HEK293 (cell line): ENCODE measurements at regions not wholly inside any gene's neighbourhood (a gene's known extent, or its start where the extent isn't known, plus 50 kb on each side); places are given as distances from the start of the nearest gene placed in this dataset.

Source experiments
- CTCF ChIA-PET: fragments of 350-600 bp; formaldehyde crosslinking; extraction: SDS; loops from one replicate; lab custom pipeline; 2021; ENCODE audit warnings: antibody characterized with exemption; lab: Yijun Ruan, JAX
- POLR2A ChIA-PET: fragments of 300-600 bp; formaldehyde crosslinking; extraction: SDS; loops from one replicate; lab custom pipeline; 2020; ENCODE audit warnings: antibody characterized with exemption, inconsistent platforms; lab: Yijun Ruan, JAX
- H3K27ac ChIP-seq: fragments of 200-500 bp; sonication (Bioruptor generic); 2 replicates; pipeline ENCODE4 v1.5.1; 2014; ENCODE audit warnings: low read depth, low read length, control low read depth, inconsistent platforms; ENCODE audit errors: extremely low read depth
- H3K36me3 ChIP-seq, 2 experiments: fragments of 200-500 bp in 1 of 2; sonication (Bioruptor generic) in 1 of 2; 1 replicate in 1 of 2; 2 replicates in 1 of 2; pipeline ENCODE4 v1.5.1; 2014 to 2017; ENCODE audit warnings: inconsistent platforms in 2 of 2, low read length in 2 of 2; ENCODE audit not compliant: control insufficient read depth in 2 of 2, insufficient read depth in 1 of 2
- H3K4me1 ChIP-seq: fragments of 200-500 bp; sonication (Bioruptor generic); 2 replicates; pipeline ENCODE4 v1.5.1; 2014; ENCODE audit warnings: mild to moderate bottlenecking, low read length, inconsistent platforms; ENCODE audit not compliant: control insufficient read depth, insufficient read depth
- H3K4me3 ChIP-seq: 2 replicates; pipeline ENCODE4 v1.5.1; 2011; ENCODE audit warnings: low read depth, mild to moderate bottlenecking, control low read depth, low read length, moderate library complexity
- H3K9me3 ChIP-seq: fragments of 200-500 bp; sonication (Bioruptor generic); 2 replicates; pipeline ENCODE4 v1.5.1; 2014; ENCODE audit warnings: low read depth, low read length, inconsistent platforms; ENCODE audit not compliant: control insufficient read depth, insufficient read depth
- ELK4 ChIP-seq: IDR thresholded peaks from 2 replicates; pipeline ENCODE4 v1.6.1; 2011; ENCODE audit warnings: mild to moderate bottlenecking, low read depth, low read length, borderline replicate concordance
- GLI2 ChIP-seq: fragments of 450-650 bp; formaldehyde crosslinking; IDR thresholded peaks from 2 replicates; pipeline ENCODE4; 2017; ENCODE audit warnings: missing biosample characterization, missing genetic modification characterization, low read depth, borderline replicate concordance
- MZF1 ChIP-seq: fragments of 450-650 bp; formaldehyde crosslinking; IDR thresholded peaks from 2 replicates; pipeline ENCODE4 v1.5.1; 2017; ENCODE audit warnings: missing biosample characterization, missing genetic modification characterization, borderline replicate concordance
- SETDB1 ChIP-seq: IDR thresholded peaks from one replicate; pipeline ENCODE4 v1.6.1; 2017; ENCODE audit warnings: mild to moderate bottlenecking, low read length, moderate library complexity, mixed read lengths; ENCODE audit not compliant: insufficient read length
- ZFP3 ChIP-seq: fragments of 450-650 bp; formaldehyde crosslinking; IDR thresholded peaks from 2 replicates; pipeline ENCODE4 v1.5.1; 2016; ENCODE audit warnings: low read depth, missing biosample characterization, missing genetic modification characterization
- ZFP41 ChIP-seq: fragments of 450-650 bp; formaldehyde crosslinking; IDR thresholded peaks from 2 replicates; pipeline ENCODE4 v1.5.1; 2016; ENCODE audit warnings: missing biosample characterization, missing genetic modification characterization, borderline replicate concordance
- ZNF155 ChIP-seq: fragments of 450-650 bp; formaldehyde crosslinking; IDR thresholded peaks from 2 replicates; pipeline ENCODE4 v1.5.1; 2016; ENCODE audit warnings: missing biosample characterization, missing genetic modification characterization
- ZNF16 ChIP-seq: fragments of 450-650 bp; formaldehyde crosslinking; IDR thresholded peaks from 2 replicates; pipeline ENCODE4 v1.5.1; 2016; ENCODE audit warnings: low read depth, missing biosample characterization, missing genetic modification characterization
- ZNF174 ChIP-seq: fragments of 450-650 bp; formaldehyde crosslinking; IDR thresholded peaks from 2 replicates; pipeline ENCODE4 v1.5.0; 2017; ENCODE audit warnings: missing biosample characterization, mild to moderate bottlenecking, missing genetic modification characterization
- ZNF19 ChIP-seq: fragments of 450-650 bp; formaldehyde crosslinking; IDR thresholded peaks from 2 replicates; pipeline ENCODE4; 2016; ENCODE audit warnings: missing biosample characterization, missing genetic modification characterization, low read depth
- ZNF280C ChIP-seq: fragments of 450-650 bp; formaldehyde crosslinking; IDR thresholded peaks from 2 replicates; pipeline ENCODE4 v1.5.1; 2016; ENCODE audit warnings: missing biosample characterization, missing genetic modification characterization
- ZNF311 ChIP-seq: fragments of 450-650 bp; formaldehyde crosslinking; IDR thresholded peaks from 2 replicates; pipeline ENCODE4 v1.5.1; 2017; ENCODE audit warnings: missing biosample characterization, missing genetic modification characterization, borderline replicate concordance
- ZNF350 ChIP-seq: fragments of 450-650 bp; formaldehyde crosslinking; IDR thresholded peaks from 2 replicates; pipeline ENCODE4 v1.5.0; 2017; ENCODE audit warnings: missing biosample characterization, mild to moderate bottlenecking, missing genetic modification characterization
- ZNF354C ChIP-seq: fragments of 450-650 bp; formaldehyde crosslinking; IDR thresholded peaks from 2 replicates; pipeline ENCODE4 v1.5.1; 2016; ENCODE audit warnings: missing biosample characterization, missing genetic modification characterization, low read depth, borderline replicate concordance
- ZNF404 ChIP-seq: fragments of 450-650 bp; formaldehyde crosslinking; IDR thresholded peaks from 2 replicates; pipeline ENCODE4 v1.5.1; 2017; ENCODE audit warnings: missing biosample characterization, missing genetic modification characterization
- ZNF501 ChIP-seq: fragments of 450-650 bp; formaldehyde crosslinking; IDR thresholded peaks from 2 replicates; pipeline ENCODE4 v1.5.1; 2016; ENCODE audit warnings: missing biosample characterization, missing genetic modification characterization
- ZNF621 ChIP-seq: fragments of 450-650 bp; formaldehyde crosslinking; IDR thresholded peaks from 2 replicates; pipeline ENCODE4 v1.5.1; 2017; ENCODE audit warnings: missing biosample characterization, missing genetic modification characterization
- ZNF677 ChIP-seq: fragments of 450-650 bp; IDR thresholded peaks from 2 replicates; pipeline ENCODE4 v1.5.0; 2018; ENCODE audit warnings: missing biosample characterization, mild to moderate bottlenecking, missing genetic modification characterization, moderate library complexity
- ZNF76 ChIP-seq: fragments of 450-650 bp; formaldehyde crosslinking; IDR thresholded peaks from 2 replicates; pipeline ENCODE4; 2016; ENCODE audit warnings: low read depth, missing biosample characterization, missing genetic modification characterization, borderline replicate concordance
- ZSCAN4 ChIP-seq: fragments of 450-650 bp; formaldehyde crosslinking; IDR thresholded peaks from 2 replicates; pipeline ENCODE4 v1.5.1; 2017; ENCODE audit warnings: missing biosample characterization, missing genetic modification characterization
- TF ChIP-seq, protein P1 (sequence below): fragments of 450-650 bp; formaldehyde crosslinking; IDR thresholded peaks from 2 replicates; pipeline ENCODE4 v1.5.1; 2017; ENCODE audit warnings: missing biosample characterization, mild to moderate bottlenecking, missing genetic modification characterization, moderate library complexity
- TF ChIP-seq, protein P2 (sequence below): fragments of 450-650 bp; formaldehyde crosslinking; IDR thresholded peaks from 2 replicates; pipeline ENCODE4 v1.5.1; 2016; ENCODE audit warnings: missing biosample characterization, missing genetic modification characterization
- TF ChIP-seq, protein P3 (sequence below): fragments of 450-650 bp; formaldehyde crosslinking; IDR thresholded peaks from 2 replicates; pipeline ENCODE4 v1.5.1; 2016; ENCODE audit warnings: missing biosample characterization, missing genetic modification characterization

DNA sequence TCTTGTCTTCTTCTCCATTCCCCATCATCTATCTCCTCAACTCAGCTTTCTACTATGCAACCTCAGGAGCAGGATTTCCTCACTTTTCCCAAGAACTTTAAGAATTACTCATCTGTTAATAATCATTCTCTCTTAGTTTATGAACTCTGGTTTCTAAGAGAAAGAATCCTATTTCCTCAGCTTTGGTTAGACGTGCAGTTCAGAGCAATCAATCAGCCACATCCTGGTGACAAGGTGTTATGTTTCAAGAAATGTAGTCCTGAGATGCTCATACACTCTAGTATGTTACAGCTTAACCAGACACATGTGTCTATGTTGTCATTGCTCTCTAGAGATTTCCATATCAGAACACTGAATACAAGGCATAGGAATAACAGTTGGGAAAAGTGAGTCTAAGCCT, 277.9 kb downstream of the MBD2 start (continued):
- TF ChIP-seq, protein P1, sequence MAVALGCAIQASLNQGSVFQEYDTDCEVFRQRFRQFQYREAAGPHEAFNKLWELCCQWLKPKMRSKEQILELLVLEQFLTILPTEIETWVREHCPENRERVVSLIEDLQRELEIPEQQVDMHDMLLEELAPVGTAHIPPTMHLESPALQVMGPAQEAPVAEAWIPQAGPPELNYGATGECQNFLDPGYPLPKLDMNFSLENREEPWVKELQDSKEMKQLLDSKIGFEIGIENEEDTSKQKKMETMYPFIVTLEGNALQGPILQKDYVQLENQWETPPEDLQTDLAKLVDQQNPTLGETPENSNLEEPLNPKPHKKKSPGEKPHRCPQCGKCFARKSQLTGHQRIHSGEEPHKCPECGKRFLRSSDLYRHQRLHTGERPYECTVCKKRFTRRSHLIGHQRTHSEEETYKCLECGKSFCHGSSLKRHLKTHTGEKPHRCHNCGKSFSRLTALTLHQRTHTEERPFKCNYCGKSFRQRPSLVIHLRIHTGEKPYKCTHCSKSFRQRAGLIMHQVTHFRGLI (tag by site-specific recombination), result no peak
- TF ChIP-seq, protein P2, sequence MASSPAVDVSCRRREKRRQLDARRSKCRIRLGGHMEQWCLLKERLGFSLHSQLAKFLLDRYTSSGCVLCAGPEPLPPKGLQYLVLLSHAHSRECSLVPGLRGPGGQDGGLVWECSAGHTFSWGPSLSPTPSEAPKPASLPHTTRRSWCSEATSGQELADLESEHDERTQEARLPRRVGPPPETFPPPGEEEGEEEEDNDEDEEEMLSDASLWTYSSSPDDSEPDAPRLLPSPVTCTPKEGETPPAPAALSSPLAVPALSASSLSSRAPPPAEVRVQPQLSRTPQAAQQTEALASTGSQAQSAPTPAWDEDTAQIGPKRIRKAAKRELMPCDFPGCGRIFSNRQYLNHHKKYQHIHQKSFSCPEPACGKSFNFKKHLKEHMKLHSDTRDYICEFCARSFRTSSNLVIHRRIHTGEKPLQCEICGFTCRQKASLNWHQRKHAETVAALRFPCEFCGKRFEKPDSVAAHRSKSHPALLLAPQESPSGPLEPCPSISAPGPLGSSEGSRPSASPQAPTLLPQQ (tag by site-specific recombination), result no peak
- TF ChIP-seq ZNF174 (tag by site-specific recombination), result no peak
- TF ChIP-seq ZNF19 (tag by site-specific recombination), result no peak
- TF ChIP-seq ELK4, result no peak
- TF ChIP-seq ZNF677 (tag by site-specific recombination), result no peak
- TF ChIP-seq ZNF621 (tag by site-specific recombination), result no peak
- TF ChIP-seq ZNF16 (tag by site-specific recombination), result no peak
- no peak for TF ChIP-seq ZNF501
- no peak for TF ChIP-seq ZFP3 (tag by site-specific recombination)

DNA sequence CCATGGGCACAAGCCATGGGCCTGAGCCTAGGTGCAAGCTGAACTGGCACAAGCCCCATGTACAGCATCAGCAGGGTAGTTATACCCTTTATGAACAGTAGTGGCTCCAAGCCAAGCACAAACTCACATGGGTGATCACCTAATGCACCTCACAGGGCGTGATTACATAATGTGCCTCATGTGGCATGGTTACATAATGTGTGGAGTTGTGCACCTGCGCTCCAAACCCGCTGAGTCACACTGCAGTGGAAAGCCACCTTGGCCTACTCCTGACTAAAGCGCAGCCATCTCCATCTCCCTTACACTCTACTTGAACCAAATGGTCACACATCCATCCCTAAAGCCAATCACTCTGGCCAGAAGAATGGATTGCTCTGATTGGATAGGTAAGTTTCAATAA, 279.7 kb downstream of the MBD2 start:
- ChIA-PET CTCF (no interaction called here), POLR2A (no interaction called here)
- Histone ChIP-seq H3K36me3 (no peaks in the 10 kb centered on the region), H3K4me3 (no peak overlapping the region), H3K4me1 (no peaks in the 10 kb centered on the region), H3K9me3 (no peaks in the 10 kb centered on the region), H3K27ac (no peak overlapping the region)
- TF ChIP-seq SETDB1, result no peak
- TF ChIP-seq ZNF76 (tag by site-specific recombination), result no peak
- TF ChIP-seq ZNF19 (tag by site-specific recombination), result no peak
- TF ChIP-seq ZSCAN4, result no peak
- TF ChIP-seq, protein P3, sequence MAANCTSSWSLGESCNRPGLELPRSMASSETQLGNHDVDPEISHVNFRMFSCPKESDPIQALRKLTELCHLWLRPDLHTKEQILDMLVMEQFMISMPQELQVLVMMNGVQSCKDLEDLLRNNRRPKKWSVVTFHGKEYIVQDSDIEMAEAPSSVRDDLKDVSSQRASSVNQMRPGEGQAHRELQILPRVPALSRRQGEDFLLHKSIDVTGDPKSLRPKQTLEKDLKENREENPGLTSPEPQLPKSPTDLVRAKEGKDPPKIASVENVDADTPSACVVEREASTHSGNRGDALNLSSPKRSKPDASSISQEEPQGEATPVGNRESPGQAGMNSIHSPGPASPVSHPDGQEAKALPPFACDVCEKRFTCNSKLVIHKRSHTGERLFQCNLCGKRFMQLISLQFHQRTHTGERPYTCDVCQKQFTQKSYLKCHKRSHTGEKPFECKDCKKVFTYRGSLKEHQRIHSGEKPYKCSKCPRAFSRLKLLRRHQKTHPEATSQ, result no peak

GRCh38 chr18:53943326-53943860, 281.1 kb downstream of the MBD2 start:
- no peak overlapping the region for H3K4me3 ChIP-seq
- H3K27ac ChIP-seq, result no peak overlapping the region
- H3K9me3 ChIP-seq, result no peaks in the 10 kb centered on the region
- POLR2A ChIA-PET, result no interaction called here
- CTCF ChIA-PET, result no interaction called here
- H3K4me1 ChIP-seq, result no peaks in the 10 kb centered on the region
- no peaks in the 10 kb centered on the region for H3K36me3 ChIP-seq
- TF ChIP-seq ZNF354C (tag by site-specific recombination) (no peak), ZNF404 (no peak), MZF1 (tag by site-specific recombination) (no peak), ZNF155 (no peak), ZNF280C (tag by site-specific recombination) (no peak), ZNF311 (tag by site-specific recombination) (no peak), ZFP41 (tag by site-specific recombination) (no peak), ZNF350 (tag by site-specific recombination) (no peak), GLI2 (tag by site-specific recombination) (no peak)
- TF ChIP-seq, protein P1 (tag by site-specific recombination), result no peak
